HG02981 (cell line): ENCODE measurements at regions not wholly inside any gene's neighbourhood (a gene's known extent, or its start where the extent isn't known, plus 50 kb on each side); places are given as distances from the start of the nearest gene placed in this dataset.

Source experiments
- ATAC-seq: cut with Tn5 transposase; IDR thresholded peaks from one replicate; pipeline ENCODE4 v1.9.1; 2021; ENCODE audit warnings: mild to moderate bottlenecking, moderate library complexity; ENCODE audit not compliant: unreplicated experiment

DNA sequence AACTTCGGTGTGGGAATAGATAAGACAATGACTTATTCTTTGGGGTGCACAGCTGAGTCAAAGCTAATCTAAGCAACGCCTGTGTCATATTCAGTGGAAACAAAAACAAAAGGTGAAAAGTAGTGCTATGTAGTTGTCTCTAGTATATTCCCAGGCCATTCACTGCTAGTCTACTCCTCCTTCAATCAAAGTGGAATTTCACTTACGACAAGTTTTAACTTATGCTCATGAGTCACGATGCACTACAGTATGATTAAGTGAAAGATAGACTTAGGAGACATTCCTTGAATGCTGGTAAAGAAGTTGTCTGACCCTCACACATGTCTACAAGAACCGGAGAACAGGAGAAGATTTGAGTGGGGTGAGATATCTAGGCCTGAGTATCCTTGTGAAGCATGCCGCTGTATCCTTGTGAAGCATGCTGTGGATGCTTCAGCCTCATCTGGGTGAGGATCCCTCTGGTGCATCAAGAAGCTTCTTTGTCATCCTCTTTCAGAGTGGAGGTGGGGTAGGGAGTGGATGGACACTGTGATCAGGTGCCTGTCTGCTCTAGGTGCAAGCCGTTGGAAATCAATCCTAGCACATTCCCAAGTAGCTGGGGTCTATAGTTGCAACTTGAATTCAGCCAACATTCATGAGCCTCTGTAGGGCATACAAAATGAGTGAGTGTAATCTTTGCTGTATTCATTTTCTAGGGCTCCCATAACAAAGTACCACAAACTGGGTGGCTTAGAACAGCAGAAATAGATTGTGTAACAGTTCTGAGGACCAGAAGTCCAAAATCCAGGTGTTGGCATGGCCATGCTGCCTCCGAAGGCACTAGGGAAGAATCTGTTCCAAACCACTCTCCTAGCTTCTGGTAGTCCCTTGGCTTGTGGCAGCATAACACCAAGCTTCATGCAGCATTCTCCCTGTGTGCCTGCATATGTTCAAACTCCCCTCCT lies 173.5 kb upstream of the FN1 start:
- ATAC-seq: no peak

DNA sequence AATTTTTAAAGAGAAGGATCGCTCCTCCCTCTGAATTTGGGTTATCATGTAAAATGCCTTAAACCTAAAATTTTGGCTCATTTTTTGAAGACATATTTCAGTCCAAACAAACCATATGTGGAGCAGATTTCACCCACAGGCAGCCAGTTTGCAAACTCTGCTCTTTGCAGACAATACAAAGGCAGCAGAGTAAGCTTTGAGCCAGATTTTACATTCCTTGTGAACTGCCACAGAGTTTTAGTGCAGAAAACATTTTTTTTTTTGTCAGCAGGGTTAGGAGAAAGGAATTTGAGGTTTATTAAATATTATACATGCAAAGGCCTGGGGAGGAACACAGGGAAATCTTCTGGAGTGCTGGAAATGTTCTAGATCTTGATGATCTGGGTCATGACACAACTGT lies 171.9 kb upstream of the FN1 start:
- ATAC-seq: no peak

DNA sequence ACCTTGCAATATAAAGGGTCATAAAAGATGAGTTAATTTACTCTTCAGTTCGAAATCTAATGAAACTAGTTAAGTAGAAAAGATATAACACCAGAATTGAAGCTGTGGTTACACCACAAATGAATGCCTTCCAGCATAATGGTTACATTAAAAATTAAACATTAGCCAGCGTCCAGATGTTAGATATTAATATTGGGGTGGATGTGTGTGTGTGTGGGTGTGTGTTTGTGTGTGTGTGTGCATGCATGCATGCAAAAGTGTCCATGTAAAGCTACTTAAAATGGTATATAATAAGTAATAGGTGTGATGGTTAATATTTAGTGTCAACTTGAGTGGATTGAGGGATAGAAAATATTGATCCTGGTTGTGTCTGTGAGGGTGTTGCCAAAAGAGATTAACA lies 170.4 kb upstream of the FN1 start:
- no peak for ATAC-seq

DNA sequence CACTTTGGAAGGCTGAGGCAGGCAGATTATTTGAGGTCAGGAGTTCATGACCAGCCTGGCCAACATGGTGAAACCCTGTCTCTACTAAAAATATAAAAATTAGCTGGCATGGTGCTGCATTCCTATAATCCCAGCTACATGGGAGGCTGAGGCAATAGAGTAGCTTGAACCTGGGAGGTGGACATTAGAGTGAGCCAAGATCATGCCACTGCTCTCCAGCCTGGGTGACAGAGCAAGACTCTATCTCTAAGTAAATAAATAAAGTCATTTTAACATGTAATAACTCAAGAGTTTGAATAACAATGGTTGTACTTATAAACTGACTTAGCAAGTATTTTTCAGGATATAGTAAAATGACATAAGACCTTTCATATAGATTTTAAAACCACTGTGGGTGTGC lies 169.3 kb upstream of the FN1 start:
- ATAC-seq: no peak

DNA sequence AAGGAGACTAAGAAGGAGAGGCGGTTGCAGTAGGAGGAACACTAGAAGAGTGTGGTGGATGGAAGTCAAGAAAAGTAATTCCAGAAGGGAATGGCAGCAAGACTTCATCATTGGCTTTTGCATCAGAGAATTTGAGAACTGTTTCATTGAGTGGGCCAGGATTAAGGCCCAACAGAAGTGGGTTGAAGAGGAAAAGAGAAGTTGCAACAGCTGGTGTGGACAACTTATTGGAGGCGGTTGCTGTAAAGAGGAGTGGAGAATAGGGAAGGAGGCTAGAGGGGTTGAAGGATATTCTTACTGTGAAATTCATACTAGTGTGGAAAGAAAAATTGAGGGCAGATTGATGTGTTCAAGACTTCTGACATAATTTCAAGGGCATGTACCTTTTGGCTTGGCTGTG lies 168.7 kb upstream of the FN1 start:
- no peak for ATAC-seq

DNA sequence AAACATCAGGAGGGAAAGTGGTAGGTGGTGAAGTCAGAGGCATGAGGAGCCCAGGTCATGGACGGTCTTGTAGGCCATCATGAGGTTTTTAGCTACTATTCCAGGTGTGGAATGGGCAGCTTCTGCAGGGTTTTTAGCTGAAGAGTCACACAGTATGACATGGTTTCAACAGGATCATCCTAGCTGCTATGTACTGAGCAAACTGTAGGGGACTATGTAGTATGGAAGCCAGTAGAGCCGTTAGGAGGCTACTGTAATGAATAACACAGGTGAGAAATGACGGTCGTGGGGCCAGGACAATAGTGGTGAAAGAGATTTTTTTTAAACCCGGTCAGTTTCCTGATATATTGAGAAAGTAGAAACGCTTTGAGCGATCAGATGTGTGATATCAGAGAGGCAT lies 167.6 kb upstream of the FN1 start:
- no peak for ATAC-seq

DNA sequence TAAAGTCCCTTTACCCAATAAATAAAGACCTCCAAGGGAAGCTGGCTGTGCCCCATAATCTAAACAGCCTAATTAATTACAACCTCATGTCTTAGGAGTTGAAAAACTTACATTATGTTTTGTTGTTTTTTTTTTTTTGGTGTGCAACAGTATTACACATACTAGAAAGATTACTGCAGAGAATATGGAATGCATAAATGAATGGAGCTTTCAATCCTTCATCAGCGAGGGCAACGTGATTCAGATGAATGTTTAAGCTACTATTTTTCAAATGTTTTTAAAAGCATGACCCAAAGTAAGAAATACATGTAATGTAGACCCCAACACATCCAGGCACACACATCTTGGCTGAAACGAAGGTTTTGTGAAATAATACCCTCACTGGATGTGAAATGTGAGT lies 167.1 kb upstream of the FN1 start:
- ATAC-seq: no peak

DNA sequence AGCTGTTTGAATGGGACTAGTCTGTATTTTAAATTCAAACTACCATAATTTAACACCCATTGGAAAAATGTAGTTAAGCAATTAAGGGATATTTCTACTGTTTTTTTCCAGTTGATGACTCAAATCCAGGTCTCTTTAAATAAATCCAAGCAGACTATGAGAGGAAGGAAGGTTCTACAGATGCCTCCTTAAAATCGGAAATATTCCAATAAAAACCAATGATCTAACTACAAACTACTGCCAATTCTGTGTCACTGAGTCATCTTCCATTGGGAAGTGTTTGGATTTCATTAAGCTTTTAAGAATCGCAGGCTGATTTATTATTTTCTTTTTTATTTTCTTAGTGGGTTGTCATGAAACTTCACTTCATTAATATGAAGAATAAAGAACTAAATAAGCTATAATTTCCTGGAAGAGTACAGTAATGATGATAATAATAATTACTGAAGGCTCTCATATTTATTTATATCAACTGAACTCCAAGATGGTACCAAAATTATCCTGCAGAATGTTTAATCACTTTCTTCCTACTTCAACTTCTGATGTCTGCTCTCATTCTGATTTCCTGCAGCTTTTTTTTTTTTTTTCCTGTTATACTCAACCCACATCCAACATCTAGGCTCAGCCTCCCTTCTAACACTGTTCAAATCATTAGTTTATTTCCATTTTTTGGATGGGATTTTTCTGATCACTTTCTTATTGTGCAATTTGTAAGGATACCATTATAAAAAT lies 166.3 kb upstream of the FN1 start:
- ATAC-seq: no peak

DNA sequence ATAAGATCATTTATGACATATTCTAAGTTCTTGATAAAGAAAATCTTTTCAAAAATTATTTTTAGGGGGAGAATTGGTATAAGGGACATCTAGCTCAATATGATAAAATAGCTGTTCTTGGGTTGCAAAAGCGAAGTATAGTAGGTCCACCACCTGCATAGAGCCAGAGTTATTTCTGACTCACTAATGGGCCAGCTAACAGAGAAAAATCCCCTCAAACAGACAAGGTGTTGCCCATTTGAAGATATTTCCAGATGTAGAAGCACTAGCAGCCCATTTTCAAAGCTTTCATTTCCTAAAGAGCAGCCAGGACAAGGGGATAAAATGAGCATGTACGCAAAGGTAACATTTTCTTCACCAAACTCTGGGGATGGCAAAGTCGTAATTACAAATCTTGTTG lies 165.7 kb upstream of the FN1 start:
- ATAC-seq: no peak

DNA sequence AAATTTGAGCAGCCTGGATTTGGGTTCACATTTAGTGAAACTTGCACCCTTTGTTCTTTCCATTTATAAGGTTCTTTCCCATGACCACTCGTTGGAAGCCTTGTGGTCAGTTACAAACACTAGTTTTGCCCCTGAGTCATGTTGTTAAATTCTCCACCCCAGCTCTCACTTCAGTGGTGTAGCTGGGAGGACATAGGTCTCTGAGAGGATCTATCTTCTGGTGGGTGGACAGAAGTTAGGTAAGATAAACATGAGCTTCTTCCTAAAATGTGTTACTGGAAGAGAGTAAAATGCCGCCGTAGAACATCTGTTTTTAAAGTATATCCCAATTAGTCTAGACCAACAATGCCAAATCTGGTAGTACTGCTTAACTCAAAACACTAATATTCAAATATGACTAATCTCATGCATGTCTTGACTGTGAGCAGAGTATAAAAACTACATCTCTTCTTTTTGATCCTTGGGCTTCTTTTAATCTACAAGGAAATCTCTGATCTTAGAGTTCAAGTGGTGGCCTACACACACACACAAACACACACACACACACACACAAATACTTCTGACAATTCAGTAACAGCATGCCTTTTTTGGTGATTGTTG lies 162.6 kb upstream of the FN1 start:
- no peak for ATAC-seq

DNA sequence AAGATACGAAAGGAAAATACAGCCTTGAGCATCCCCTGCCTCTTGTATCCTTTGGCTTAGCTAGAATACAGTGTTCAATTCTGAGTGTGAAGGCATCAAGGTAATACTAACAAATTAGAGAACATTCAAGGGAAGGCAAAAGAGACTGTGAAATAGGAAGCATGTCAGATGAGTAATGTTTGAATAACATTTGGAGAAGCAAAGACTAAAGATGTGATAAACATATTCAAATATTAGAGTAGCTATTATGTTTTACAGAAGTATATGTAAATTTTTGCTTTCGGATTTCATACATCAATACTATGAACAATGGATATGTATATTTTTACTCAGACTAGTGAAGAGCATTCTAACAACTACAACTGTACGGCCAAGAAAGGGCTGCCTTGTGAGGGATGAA lies 161.7 kb upstream of the FN1 start:
- ATAC-seq: no peak

DNA sequence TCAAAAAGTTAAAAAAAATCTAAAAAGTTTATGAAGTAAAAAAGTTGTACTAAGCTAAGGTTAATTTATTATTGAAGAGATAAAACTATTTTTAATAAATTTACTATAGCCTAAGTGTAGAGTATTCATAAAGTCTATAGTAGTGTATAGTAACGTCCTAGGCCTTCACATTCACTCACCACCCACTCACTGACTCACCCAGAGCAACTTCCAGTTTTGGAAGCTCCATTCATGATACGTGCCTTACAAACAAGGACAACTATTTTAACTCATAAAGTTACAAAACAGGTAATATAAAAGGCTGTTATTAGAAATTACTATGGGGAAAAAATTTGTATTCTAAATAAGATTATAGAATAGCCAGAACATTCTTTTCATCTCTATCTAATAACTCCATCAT lies 158.9 kb upstream of the FN1 start:
- ATAC-seq: no peak

DNA sequence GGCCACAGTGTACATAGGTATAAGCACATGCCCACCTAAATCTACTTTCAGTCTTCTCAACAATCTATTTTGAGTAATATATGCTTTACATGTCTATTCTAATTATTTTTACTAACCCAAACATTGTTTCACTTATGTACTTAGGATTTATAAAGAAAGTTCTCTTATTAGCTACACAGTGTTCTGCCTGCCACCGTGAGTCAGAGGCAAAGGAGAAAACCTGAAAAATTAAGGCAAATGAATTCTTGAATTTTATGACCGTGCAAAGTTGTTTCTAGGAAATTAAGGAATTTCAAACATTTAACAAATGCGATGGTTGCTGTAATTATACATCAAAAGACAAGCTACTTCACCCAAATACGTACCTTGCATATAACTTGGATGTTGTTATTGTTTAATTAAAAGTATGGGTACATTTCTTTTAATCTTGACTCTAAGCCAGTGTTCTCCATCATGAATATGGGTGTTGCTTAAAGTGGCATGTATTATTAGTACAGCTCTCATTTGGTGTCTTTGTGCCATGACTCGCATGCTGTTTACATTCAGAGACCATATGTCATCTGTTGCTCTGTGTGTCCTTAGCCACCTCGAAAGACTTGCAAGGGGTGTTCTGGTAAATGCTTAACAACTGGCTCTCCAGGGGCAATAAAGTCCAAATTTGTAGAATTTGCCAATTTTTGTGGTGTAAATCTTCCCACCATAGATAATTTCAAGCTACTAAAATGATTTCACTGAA lies 154.3 kb upstream of the FN1 start:
- no peak for ATAC-seq

DNA sequence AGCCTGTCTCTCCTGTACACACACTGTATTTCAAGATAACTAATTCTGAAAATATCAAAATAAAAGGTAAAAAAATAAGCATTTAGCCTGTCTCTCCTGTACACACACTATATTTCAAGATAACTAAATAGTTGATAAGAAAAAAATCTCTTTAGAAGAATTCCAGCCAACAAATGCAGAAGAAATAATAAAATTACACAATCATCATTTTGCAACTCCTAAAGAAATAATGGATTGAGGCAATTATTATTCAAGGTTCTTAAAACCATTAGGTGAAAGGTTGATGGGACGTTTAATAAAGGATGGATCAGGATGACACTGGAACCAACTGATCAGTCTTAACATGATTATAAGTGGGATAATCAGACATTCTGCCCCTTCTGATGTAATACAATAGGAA lies 148.0 kb upstream of the FN1 start:
- ATAC-seq: no peak

DNA sequence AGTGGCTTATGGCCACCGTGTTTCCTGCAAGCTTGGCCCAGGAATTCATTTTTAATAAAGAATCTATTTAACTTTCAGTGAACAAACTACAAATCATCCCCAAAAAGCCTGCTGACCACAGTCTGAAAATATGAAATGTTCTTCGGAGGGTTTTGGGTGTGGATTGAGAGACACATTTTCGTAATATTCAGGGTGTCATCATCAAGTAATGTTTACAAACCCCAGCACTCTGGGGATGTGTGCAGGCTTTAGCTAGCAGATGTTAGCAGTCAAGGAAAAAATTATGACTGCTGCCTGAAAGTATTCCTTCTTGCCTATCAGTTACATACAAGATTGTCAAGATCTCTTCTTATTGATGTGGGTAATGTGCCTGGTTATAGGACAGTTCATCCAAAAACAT lies 143.9 kb upstream of the FN1 start:
- ATAC-seq: no peak

DNA sequence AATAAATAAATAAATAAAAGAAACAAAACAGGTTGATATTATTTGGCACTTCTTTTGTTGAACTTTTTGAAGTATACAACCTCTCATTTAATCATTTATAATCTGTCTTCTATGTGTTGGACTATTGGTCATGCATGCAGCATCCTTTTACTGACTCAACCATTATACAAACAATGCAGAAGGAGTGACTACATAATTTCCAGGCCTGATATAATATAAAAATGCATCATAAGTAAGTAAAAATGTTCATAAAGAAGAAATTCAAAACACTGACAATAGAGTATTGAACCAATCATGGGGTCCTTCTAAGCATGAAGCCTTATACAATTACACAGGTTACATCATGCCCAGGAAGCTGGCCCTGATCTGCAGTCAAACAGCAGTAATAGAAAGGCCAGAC lies 141.5 kb upstream of the FN1 start:
- ATAC-seq: no peak

DNA sequence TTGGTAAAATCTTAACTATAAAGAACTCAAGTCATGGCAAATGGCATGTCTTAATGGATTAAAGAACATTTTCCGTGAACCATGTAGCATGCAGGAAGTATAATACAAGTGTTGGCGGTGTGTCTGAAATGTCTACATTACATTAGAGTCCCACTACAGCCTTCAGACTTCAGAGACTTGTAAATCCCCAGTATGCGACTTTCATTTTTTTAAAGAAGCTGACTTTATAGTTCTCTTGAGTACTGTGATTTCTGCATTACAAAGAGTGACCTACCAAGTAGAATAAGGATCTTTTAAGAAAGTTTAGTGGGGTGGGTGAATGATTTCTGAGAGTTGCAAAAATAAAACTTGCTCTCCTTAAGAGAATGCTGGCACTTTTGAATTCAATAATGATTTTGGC lies 140.7 kb upstream of the FN1 start:
- no peak for ATAC-seq

DNA sequence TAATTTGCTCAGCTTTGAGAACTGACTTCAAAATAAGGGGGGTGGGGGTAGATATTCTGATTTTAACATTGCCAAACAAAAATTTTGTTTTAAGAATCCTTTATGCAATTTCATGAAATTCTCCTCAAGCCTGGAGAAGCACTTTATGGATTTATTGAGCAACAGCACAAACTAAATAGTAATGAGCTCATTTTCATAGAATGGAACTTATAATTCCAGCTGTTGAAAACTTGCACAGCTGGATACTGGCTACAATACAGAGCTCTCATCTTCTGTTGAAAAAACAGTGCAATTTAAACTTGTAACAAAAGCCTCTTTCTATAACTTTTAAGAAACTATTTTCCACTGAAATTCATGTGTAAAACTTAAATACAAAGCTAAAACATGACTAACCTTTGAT lies 137.6 kb upstream of the FN1 start:
- no peak for ATAC-seq

DNA sequence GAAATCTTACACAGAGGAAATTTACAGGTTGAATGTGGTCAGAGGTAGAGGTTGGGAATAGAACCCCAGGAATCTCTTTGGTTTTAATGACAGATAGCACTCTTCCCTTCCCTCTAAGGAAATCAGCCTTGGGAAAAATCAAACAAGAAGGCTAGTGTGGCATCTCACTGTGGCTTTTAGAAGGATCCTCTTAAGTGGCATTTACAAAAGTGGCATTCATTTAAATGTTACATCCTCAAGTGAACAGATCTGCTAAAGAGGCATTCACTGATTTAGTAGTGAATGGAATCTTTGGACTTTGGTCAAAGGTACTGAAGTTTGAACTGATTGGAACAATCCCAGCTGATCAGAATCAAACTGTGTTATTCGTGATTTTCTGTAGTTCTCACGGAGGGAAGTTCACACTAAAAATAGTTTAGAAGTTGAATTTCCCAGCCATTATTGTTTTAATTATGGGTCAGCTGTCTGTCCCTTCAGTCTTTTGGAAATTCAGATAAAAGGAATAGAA lies 136.5 kb upstream of the FN1 start:
- no peak for ATAC-seq

DNA sequence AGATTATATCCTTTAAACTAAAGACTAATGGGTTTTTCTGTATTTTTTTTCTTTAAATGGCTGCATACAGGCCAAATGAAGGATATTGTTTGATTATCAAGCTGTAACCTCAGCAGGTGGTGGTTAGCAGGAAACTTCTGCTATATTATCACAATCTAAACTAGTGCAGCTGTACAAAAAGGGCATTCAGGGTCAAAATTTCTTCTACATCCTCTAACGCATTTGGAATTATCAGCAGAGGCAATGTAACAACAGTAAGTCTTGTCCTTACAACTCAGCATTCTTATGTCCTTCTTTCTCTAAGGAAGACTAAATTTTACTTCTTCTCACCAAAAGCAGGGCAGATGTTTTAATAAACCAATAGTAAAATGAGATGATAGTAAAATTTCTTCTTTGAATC lies 135.8 kb upstream of the FN1 start:
- no peak for ATAC-seq

DNA sequence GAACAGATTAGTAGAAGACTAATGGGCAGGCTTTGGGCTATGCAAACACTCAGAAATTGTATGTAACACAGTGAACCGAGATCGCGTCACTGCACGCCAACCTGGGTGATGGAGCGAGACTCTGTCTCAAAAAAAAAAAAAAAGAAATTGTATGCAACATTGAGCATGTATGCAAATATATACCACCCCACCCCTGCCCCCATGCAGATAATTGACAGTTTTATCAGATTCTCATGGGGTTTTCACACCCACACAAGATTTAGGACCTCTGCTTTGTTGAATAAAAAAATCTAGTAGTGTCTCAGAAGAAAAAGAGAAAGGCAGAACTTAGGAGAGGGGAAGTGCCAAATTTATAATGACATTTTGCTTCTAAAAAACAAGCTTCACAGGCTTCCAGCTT lies 131.6 kb upstream of the FN1 start:
- ATAC-seq: peak; percentile 72
